Spleen (tissue), 7 donors: ENCODE measurements at regions not wholly inside any gene's neighbourhood (a gene's known extent, or its start where the extent isn't known, plus 50 kb on each side); places are given as distances from the start of the nearest gene placed in this dataset.

Experiments
- POLR2A ChIP-seq, 3 donors: fragments of 450-650 bp; IDR thresholded peaks; one replicate each; pipeline ENCODE4 v1.5.1; 2017; ENCODE audit warnings: antibody characterized with exemption in 3 of 3, mild to moderate bottlenecking in 1 of 3
- TF ChIP-seq, protein P1 (sequence below), 11 experiments: fragments of 200-600 bp in 7 of 11; fragments of 450-650 bp in 4 of 11; sonication (generic) in 4 of 11; IDR thresholded peaks in 8 of 11; conservative IDR thresholded peaks in 3 of 11; 1 replicate in 7 of 11; 2 replicates in 4 of 11; pipeline versions ENCODE4 v1.4.0 to v1.8.0; 2016 to 2021; ENCODE audit warnings: antibody characterized with exemption in 11 of 11, inconsistent platforms in 4 of 11, mild to moderate bottlenecking in 1 of 11
- donor health status: DM: no; HTN: no; CAD: no; lungs with moderate emphysema.
- donor health status: DM: no; HTN: no; CAD: no.
- donor health status: DM: no; HTN: no; CAD: no.

DNA sequence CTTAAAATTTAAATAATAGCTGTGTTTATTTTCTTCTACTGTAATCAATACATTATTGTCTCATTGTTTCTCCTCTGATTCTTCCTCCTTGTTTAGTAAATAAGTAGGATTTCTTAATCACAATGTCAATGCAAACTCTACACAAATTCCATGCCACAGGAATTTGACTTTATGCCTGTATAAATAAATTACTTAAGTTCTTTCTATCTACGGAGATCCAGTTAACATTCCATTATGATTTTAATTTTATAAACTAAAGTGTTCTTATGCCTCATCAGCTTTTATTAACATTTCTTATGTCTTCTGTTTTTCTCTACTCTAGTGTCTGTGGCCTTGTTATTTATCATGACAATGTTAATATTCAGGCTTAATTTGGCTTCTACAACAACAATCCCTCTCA, 1169.2 kb downstream of the GRIK2 start:
- TF ChIP-seq, protein P1, sequence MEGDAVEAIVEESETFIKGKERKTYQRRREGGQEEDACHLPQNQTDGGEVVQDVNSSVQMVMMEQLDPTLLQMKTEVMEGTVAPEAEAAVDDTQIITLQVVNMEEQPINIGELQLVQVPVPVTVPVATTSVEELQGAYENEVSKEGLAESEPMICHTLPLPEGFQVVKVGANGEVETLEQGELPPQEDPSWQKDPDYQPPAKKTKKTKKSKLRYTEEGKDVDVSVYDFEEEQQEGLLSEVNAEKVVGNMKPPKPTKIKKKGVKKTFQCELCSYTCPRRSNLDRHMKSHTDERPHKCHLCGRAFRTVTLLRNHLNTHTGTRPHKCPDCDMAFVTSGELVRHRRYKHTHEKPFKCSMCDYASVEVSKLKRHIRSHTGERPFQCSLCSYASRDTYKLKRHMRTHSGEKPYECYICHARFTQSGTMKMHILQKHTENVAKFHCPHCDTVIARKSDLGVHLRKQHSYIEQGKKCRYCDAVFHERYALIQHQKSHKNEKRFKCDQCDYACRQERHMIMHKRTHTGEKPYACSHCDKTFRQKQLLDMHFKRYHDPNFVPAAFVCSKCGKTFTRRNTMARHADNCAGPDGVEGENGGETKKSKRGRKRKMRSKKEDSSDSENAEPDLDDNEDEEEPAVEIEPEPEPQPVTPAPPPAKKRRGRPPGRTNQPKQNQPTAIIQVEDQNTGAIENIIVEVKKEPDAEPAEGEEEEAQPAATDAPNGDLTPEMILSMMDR (IDR thresholded peaks at IDR 0.05 in 8 of 11, conservative IDR thresholded peaks at IDR 0.05 in 3 of 11) = no peak
- TF ChIP-seq POLR2A (IDR thresholded peaks at IDR 0.05) = no peak
